Breast epithelium (tissue), 4 donors: ENCODE measurements at regions not wholly inside any gene's neighbourhood (a gene's known extent, or its start where the extent isn't known, plus 50 kb on each side); places are given as distances from the start of the nearest gene placed in this dataset.

Experiments used
- DNase-seq, 2 donors: peaks; one replicate each; pipeline ENCODE4 v3.0.0-alpha.2; 2019; ENCODE audit warnings: low spot score in 2 of 2
- H3K27ac ChIP-seq, 2 donors: fragments of 200-600 bp; sonication (generic) in 1 of 2; one replicate each; pipeline ENCODE4 v1.5.1; 2016 to 2019; ENCODE audit warnings: mild to moderate bottlenecking in 1 of 2
- H3K27me3 ChIP-seq, 2 donors: fragments of 200-600 bp; sonication (generic) in 1 of 2; one replicate each; pipeline versions ENCODE4 v1.5.1 to v1.6.0; 2017 to 2019; ENCODE audit warnings: control low read depth in 1 of 2, mild to moderate bottlenecking in 1 of 2
- H3K36me3 ChIP-seq: fragments of 200-600 bp; one replicate; pipeline ENCODE4 v1.5.1; 2019
- H3K4me1 ChIP-seq, 2 donors: fragments of 200-600 bp; sonication (generic); one replicate each; pipeline ENCODE4 v1.5.1; 2016 to 2019; ENCODE audit warnings: control low read depth in 1 of 2
- H3K4me3 ChIP-seq, 3 donors: fragments of 200-600 bp; sonication (generic); 1 replicate in 2 of 3; 2 replicates in 1 of 3; pipeline ENCODE4 v1.5.1; 2016 to 2019; ENCODE audit warnings: mild to moderate bottlenecking in 3 of 3, moderate library complexity in 2 of 3
- H3K9me3 ChIP-seq, 2 donors: fragments of 200-600 bp; sonication (generic) in 1 of 2; one replicate each; pipeline ENCODE4 v1.5.1; 2016 to 2019; ENCODE audit warnings: control low read depth in 1 of 2
- POLR2A ChIP-seq: fragments of 450-650 bp; IDR thresholded peaks from one replicate; pipeline ENCODE4 v1.6.1; 2016; ENCODE audit warnings: antibody characterized with exemption, mild to moderate bottlenecking, moderate library complexity
- POLR2AphosphoS5 ChIP-seq, 3 donors: sonication (generic); formaldehyde crosslinking; IDR thresholded peaks; one replicate each; pipeline ENCODE4 v1.6.1; 2017; ENCODE audit warnings: antibody characterized with exemption in 3 of 3
- intact Hi-C: fragments of 100-400 bp; cut with DNase I; formaldehyde crosslinking; loops from one replicate; pipeline ENCODE4 v1.15.1; 2023; ENCODE audit warnings: low total_unique reads
- TF ChIP-seq, protein P1 (sequence below), 3 donors: fragments of 450-650 bp; IDR thresholded peaks; one replicate each; pipeline ENCODE4 v1.5.1; 2016 to 2017; ENCODE audit warnings: antibody characterized with exemption in 3 of 3, mild to moderate bottlenecking in 3 of 3, moderate library complexity in 3 of 3

DNA sequence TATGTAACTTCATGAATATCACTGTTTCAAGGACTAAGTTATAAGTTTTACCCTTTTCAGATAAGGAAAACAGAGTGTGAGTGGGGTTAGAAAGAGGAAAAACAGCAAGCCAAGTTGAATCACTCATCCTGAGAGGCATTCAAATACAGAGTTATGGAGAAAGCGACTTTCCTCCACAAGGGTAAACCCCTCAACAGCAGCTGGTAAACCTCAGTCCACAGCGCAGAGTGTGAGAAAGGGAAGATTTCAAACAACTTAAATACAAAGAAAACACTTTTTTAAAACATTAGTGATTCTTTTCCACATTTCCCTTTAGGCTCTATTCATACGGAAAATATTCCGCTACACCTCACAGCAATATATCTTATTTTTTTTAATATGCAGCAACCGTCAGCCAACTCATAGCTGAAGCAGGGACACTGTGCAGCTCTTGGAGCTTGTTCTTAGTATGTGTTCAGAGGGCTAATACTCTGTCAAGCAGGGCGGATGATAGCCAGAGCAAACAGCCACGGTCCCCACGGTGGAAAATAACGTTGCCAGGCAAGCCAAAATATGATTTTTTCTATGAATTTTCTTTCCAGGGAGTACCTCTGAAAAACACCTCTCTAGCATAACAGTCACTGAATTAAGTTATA is 488.9 kb upstream of the FAT1 start:
- no peak overlapping the region for H3K27ac ChIP-seq
- TF ChIP-seq POLR2A, result no peak
- TF ChIP-seq POLR2AphosphoS5 (IDR thresholded peaks at IDR 0.05), result no peak
- TF ChIP-seq, protein P1, sequence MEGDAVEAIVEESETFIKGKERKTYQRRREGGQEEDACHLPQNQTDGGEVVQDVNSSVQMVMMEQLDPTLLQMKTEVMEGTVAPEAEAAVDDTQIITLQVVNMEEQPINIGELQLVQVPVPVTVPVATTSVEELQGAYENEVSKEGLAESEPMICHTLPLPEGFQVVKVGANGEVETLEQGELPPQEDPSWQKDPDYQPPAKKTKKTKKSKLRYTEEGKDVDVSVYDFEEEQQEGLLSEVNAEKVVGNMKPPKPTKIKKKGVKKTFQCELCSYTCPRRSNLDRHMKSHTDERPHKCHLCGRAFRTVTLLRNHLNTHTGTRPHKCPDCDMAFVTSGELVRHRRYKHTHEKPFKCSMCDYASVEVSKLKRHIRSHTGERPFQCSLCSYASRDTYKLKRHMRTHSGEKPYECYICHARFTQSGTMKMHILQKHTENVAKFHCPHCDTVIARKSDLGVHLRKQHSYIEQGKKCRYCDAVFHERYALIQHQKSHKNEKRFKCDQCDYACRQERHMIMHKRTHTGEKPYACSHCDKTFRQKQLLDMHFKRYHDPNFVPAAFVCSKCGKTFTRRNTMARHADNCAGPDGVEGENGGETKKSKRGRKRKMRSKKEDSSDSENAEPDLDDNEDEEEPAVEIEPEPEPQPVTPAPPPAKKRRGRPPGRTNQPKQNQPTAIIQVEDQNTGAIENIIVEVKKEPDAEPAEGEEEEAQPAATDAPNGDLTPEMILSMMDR (IDR thresholded peaks at IDR 0.05), result no peak
- intact Hi-C loops, result no loop called here

GRCh38 chr4:187215438-187215837 is 491.8 kb upstream of the FAT1 start:
- no peak for DNase-seq
- H3K27me3 ChIP-seq, result no peaks in the 10 kb centered on the region
- no peak overlapping the region for H3K27ac ChIP-seq
- no peak overlapping the region for H3K4me3 ChIP-seq
- H3K36me3 ChIP-seq, result no peaks in the 10 kb centered on the region
- H3K9me3 ChIP-seq, result peaks cover 0 to 3% of the 10 kb centered on the region in 2 donors
- no peak for TF ChIP-seq POLR2A
- intact Hi-C loops, result no loop called here
- H3K4me1 ChIP-seq, result no peaks in the 10 kb centered on the region

More for the DNA sequence above, 488.9 kb upstream of the FAT1 start:
- Histone ChIP-seq H3K4me1 (peaks cover 0 to 8% of the 10 kb centered on the region in 2 donors), H3K9me3 (peaks cover 0 to 3% of the 10 kb centered on the region in 2 donors), H3K27me3 (no peaks in the 10 kb centered on the region), H3K36me3 (no peaks in the 10 kb centered on the region), H3K4me3 (no peak overlapping the region)
- DNase-seq, result no peak

GRCh38 chr4:187218705-187219245 is 495.1 kb upstream of the FAT1 start:
- Histone ChIP-seq H3K27me3 (no peaks in the 10 kb centered on the region), H3K4me1 (no peaks in the 10 kb centered on the region), H3K4me3 (no peak overlapping the region), H3K9me3 (peaks cover 0 to 3% of the 10 kb centered on the region in 2 donors), H3K36me3 (no peaks in the 10 kb centered on the region), H3K27ac (no peak overlapping the region)
- TF ChIP-seq POLR2A, result no peak
- TF ChIP-seq, protein P1 (IDR thresholded peaks at IDR 0.05), result no peak
- TF ChIP-seq POLR2AphosphoS5 (IDR thresholded peaks at IDR 0.05), result no peak
- DNase-seq, result no peak
- intact Hi-C loops, result no loop called here

DNA sequence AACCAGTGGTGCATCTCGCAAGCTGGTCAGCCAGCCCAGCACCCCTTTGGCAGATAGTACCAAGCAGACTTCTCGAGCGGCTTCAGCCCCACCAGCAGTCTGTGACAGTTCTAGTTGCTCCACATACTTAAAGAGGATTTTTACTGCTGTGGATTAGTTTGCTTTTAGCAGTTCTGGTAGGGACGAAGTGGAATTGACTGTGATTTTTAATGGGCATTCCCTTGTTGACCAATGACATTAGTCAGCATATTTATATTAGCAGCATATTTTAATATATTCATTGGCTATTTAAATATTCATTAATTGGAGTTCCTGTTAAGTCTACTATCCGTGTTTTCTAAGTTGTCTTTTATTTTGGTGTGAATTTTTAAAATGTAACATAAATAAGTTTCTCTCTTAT is 500.9 kb upstream of the FAT1 start:
- H3K4me3 ChIP-seq, result no peak overlapping the region
- intact Hi-C loops, result no loop called here
- H3K4me1 ChIP-seq, result no peaks in the 10 kb centered on the region
- H3K27me3 ChIP-seq, result no peaks in the 10 kb centered on the region
- no peaks in the 10 kb centered on the region for H3K9me3 ChIP-seq
- H3K36me3 ChIP-seq, result no peaks in the 10 kb centered on the region
- DNase-seq, result no peak
- no peak overlapping the region for H3K27ac ChIP-seq
- TF ChIP-seq, protein P1 (IDR thresholded peaks at IDR 0.05), result no peak
- no peak for TF ChIP-seq POLR2AphosphoS5 (IDR thresholded peaks at IDR 0.05)
- TF ChIP-seq POLR2A, result no peak

- Histone ChIP-seq H3K9me3 (no peaks in the 10 kb centered on the region), H3K4me1 (no peaks in the 10 kb centered on the region), H3K27ac (no peak overlapping the region), H3K27me3 (no peaks in the 10 kb centered on the region), H3K4me3 (no peak overlapping the region), H3K36me3 (no peaks in the 10 kb centered on the region)
- intact Hi-C loops, result no loop called here
- TF ChIP-seq POLR2AphosphoS5 (IDR thresholded peaks at IDR 0.05) (no peak), POLR2A (no peak)
- TF ChIP-seq, protein P1 (IDR thresholded peaks at IDR 0.05), result no peak
- DNase-seq, result no peak
Observed at GRCh38 chr4:187227907-187228704, 504.4 kb upstream of the FAT1 start.
